Spleen (tissue), 11 donors: ENCODE measurements at regions not wholly inside any gene's neighbourhood (a gene's known extent, or its start where the extent isn't known, plus 50 kb on each side); places are given as distances from the start of the nearest gene placed in this dataset.

ENCODE experiments used
- DNase-seq: peaks from one replicate; pipeline ENCODE4 v3.0.0-alpha.2; 2020
- H3K27ac ChIP-seq, 8 donors: fragments of 200-600 bp; sonication (generic) in 7 of 8; 1 replicate in 4 of 8; 2 replicates in 4 of 8; pipeline versions ENCODE4 v1.5.0 to v1.8.0; 2016 to 2021; ENCODE audit warnings: inconsistent platforms in 4 of 8, mild to moderate bottlenecking in 4 of 8, moderate library complexity in 1 of 8
- H3K27me3 ChIP-seq, 7 donors: fragments of 200-600 bp; sonication (generic) in 6 of 7; replicated peaks in 1 of 7; 1 replicate in 4 of 7; 2 replicates in 3 of 7; pipeline versions ENCODE4 v1.5.0 to v1.8.0; 2016 to 2021; ENCODE audit warnings: inconsistent platforms in 3 of 7, mild to moderate bottlenecking in 1 of 7
- H3K36me3 ChIP-seq, 6 donors: fragments of 200-600 bp; sonication (generic) in 5 of 6; 1 replicate in 4 of 6; 2 replicates in 2 of 6; pipeline versions ENCODE4 v1.5.0 to v1.8.0; 2016 to 2021; ENCODE audit warnings: inconsistent platforms in 2 of 6
- H3K4me1 ChIP-seq, 6 donors: fragments of 200-600 bp; sonication (generic) in 5 of 6; 1 replicate in 3 of 6; 2 replicates in 3 of 6; pipeline versions ENCODE4 v1.5.0 to v1.8.0; 2016 to 2021; ENCODE audit warnings: inconsistent platforms in 3 of 6
- H3K4me3 ChIP-seq, 8 donors: fragments of 200-600 bp; sonication (generic) in 7 of 8; 1 replicate in 4 of 8; 2 replicates in 4 of 8; pipeline versions ENCODE4 v1.5.0 to v1.8.0; 2016 to 2021; ENCODE audit warnings: inconsistent platforms in 4 of 8, mild to moderate bottlenecking in 4 of 8, moderate library complexity in 2 of 8
- H3K9me3 ChIP-seq, 8 donors: fragments of 200-600 bp; sonication (generic) in 7 of 8; 1 replicate in 4 of 8; 2 replicates in 4 of 8; pipeline versions ENCODE4 v1.5.0 to v1.8.0; 2016 to 2021; ENCODE audit warnings: inconsistent platforms in 4 of 8
- CTCF ChIP-seq, 11 experiments: fragments of 200-600 bp in 7 of 11; fragments of 450-650 bp in 4 of 11; sonication (generic) in 4 of 11; IDR thresholded peaks in 8 of 11; conservative IDR thresholded peaks in 3 of 11; 1 replicate in 7 of 11; 2 replicates in 4 of 11; pipeline versions ENCODE4 v1.4.0 to v1.8.0; 2016 to 2021; ENCODE audit warnings: antibody characterized with exemption in 11 of 11, inconsistent platforms in 4 of 11, mild to moderate bottlenecking in 1 of 11
- POLR2A ChIP-seq, 3 donors: fragments of 450-650 bp; IDR thresholded peaks; one replicate each; pipeline ENCODE4 v1.5.1; 2017; ENCODE audit warnings: antibody characterized with exemption in 3 of 3, mild to moderate bottlenecking in 1 of 3
- POLR2AphosphoS5 ChIP-seq, 3 donors: sonication (generic); formaldehyde crosslinking; IDR thresholded peaks; one replicate each; pipeline ENCODE4 v1.5.1; 2017; ENCODE audit warnings: antibody characterized with exemption in 3 of 3
- WGBS, 5 donors: extraction: QIAGEN DNeasy Blood & Tissue Kit in 3 of 5; methylation state at CpG; one replicate each; pipeline versions ENCODE4 v1.1.5 to v1.1.7; 2013 to 2018; 5-methylcytosine and 5-hydroxymethylcytosine counted together
- intact Hi-C: fragments of 100-400 bp; cut with DNase I; formaldehyde crosslinking; loops from one replicate; pipeline ENCODE4 v1.15.0; 2023; ENCODE audit warnings: low total_unique reads
- donor health status: healthy with polysubstance abuse.
- donor health status: DM: no; HTN: no; CAD: no; lungs with moderate emphysema.
- donor health status: DM: no; HTN: no; CAD: no.
- donor health status: Bipolar disorder and iron deficiency.
- donor health status: healthy.
- donor health status: DM: no; HTN: no; CAD: no.
- donor health status: DM: yes; HTN: yes; CAD: no.

GRCh38 chr3:31086148-31086547, 191.7 kb upstream of the GADL1 start:
- Histone ChIP-seq H3K27me3 (no peaks in the 10 kb centered on the region), H3K27ac (no peak overlapping the region), H3K4me1 (no peaks in the 10 kb centered on the region), H3K9me3 (no peaks in the 10 kb centered on the region), H3K36me3 (no peaks in the 10 kb centered on the region), H3K4me3 (no peak overlapping the region)
- TF ChIP-seq POLR2AphosphoS5 (IDR thresholded peaks at IDR 0.05) (no peak), CTCF (IDR thresholded peaks at IDR 0.05 in 8 of 11, conservative IDR thresholded peaks at IDR 0.05 in 3 of 11) (no peak), POLR2A (IDR thresholded peaks at IDR 0.05) (no peak)
- intact Hi-C loops: no loop called here
- no peak for DNase-seq

GRCh38 chr3:31086698-31087097, 192.2 kb upstream of the GADL1 start:
- Histone ChIP-seq H3K9me3 (no peaks in the 10 kb centered on the region), H3K4me3 (no peak overlapping the region), H3K27ac (no peak overlapping the region), H3K36me3 (no peaks in the 10 kb centered on the region), H3K4me1 (no peaks in the 10 kb centered on the region), H3K27me3 (no peaks in the 10 kb centered on the region)
- no peak for DNase-seq
- TF ChIP-seq CTCF (IDR thresholded peaks at IDR 0.05 in 8 of 11, conservative IDR thresholded peaks at IDR 0.05 in 3 of 11) (no peak), POLR2AphosphoS5 (IDR thresholded peaks at IDR 0.05) (no peak), POLR2A (IDR thresholded peaks at IDR 0.05) (no peak)
- intact Hi-C loops: no loop called here

- no peak overlapping the region for H3K4me3 ChIP-seq
- no peaks in the 10 kb centered on the region for H3K27me3 ChIP-seq
- no peaks in the 10 kb centered on the region for H3K36me3 ChIP-seq
- peaks cover 0 to 5% (median 0%) of the 10 kb centered on the region in 6 donors for H3K4me1 ChIP-seq
- H3K27ac ChIP-seq: no peak overlapping the region
- intact Hi-C loops: no loop called here
- no peak for DNase-seq
- WGBS, 5 donors: 58 to 93% (median 70%) methylated on average over 2 of the region's 2 CpGs
- TF ChIP-seq CTCF (IDR thresholded peaks at IDR 0.05 in 8 of 11, conservative IDR thresholded peaks at IDR 0.05 in 3 of 11) (no peak), POLR2A (IDR thresholded peaks at IDR 0.05) (no peak), POLR2AphosphoS5 (IDR thresholded peaks at IDR 0.05) (no peak)
- H3K9me3 ChIP-seq: no peaks in the 10 kb centered on the region
Observed at GRCh38 chr3:31091748-31092147, 197.3 kb upstream of the GADL1 start.

- H3K4me3 ChIP-seq: no peak overlapping the region
- H3K27ac ChIP-seq: no peak overlapping the region
- TF ChIP-seq CTCF (IDR thresholded peaks at IDR 0.05 in 8 of 11, conservative IDR thresholded peaks at IDR 0.05 in 3 of 11) (no peak), POLR2A (IDR thresholded peaks at IDR 0.05) (no peak), POLR2AphosphoS5 (IDR thresholded peaks at IDR 0.05) (no peak)
- 66 to 78% (median 72%) methylated on average over 6 of the region's 6 CpGs for WGBS, 5 donors
- DNase-seq: no peak
- intact Hi-C loops: no loop called here
- H3K4me1 ChIP-seq: peaks cover 0 to 8% (median 0%) of the 10 kb centered on the region in 6 donors
- no peaks in the 10 kb centered on the region for H3K9me3 ChIP-seq
- no peaks in the 10 kb centered on the region for H3K27me3 ChIP-seq
- no peaks in the 10 kb centered on the region for H3K36me3 ChIP-seq
Observed at GRCh38 chr3:31092748-31093589, 198.5 kb upstream of the GADL1 start.
